Ishikawa (cell line): ENCODE measurements at regions not wholly inside any gene's neighbourhood (a gene's known extent, or its start where the extent isn't known, plus 50 kb on each side); places are given as distances from the start of the nearest gene placed in this dataset.

Experiments used
- CREB1 ChIP-seq: IDR thresholded peaks from 2 replicates; pipeline ENCODE4 v1.6.1; 2012; ENCODE audit warnings: low read depth
- EGR1 ChIP-seq: IDR thresholded peaks from 2 replicates; pipeline ENCODE4 v1.6.1; 2012
- EP300 ChIP-seq: IDR thresholded peaks from 2 replicates; pipeline ENCODE4 v1.6.1; 2012; ENCODE audit warnings: borderline replicate concordance
- FOXM1 ChIP-seq: IDR thresholded peaks from 2 replicates; pipeline ENCODE4 v1.6.1; 2012; ENCODE audit warnings: low read depth, borderline replicate concordance
- NFIC ChIP-seq: IDR thresholded peaks from 2 replicates; pipeline ENCODE4 v1.6.1; 2012
- RAD21 ChIP-seq: IDR thresholded peaks from 2 replicates; pipeline ENCODE4 v1.6.1; 2012; ENCODE audit warnings: low read depth
- TAF1 ChIP-seq: IDR thresholded peaks from 2 replicates; pipeline ENCODE4 v1.6.1; 2012; ENCODE audit warnings: low read depth, mild to moderate bottlenecking
- TCF12 ChIP-seq: IDR thresholded peaks from 2 replicates; pipeline ENCODE4 v1.6.1; 2012; ENCODE audit warnings: low read depth
- TEAD4 ChIP-seq: IDR thresholded peaks from 2 replicates; pipeline ENCODE4 v1.6.1; 2012
- TF ChIP-seq, protein P1 (sequence below): IDR thresholded peaks from 2 replicates; pipeline ENCODE4 v1.6.1; 2012; ENCODE audit warnings: low read depth, mild to moderate bottlenecking

DNA sequence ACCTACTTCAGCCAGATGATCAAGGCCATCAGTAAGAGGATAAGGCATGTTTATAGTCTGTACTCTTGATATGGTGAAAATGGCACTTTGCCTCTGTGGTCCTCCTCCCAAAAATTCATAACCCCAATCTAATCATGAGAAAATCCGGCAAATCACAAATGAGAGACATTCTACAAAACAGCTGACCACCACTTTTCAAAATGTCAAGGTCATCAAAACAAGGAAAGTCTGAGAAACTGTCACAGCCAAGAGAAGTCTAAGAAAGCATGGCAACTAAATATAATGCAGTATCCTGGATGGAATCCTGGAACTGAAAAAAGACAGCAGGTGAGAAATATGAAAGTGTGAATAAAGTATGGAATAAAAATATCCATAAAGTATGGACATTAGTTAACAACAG, 226.6 kb upstream of the INTU start:
- TF ChIP-seq RAD21 (no peak), NFIC (no peak), EP300 (no peak), FOXM1 (no peak), CREB1 (no peak), TCF12 (no peak), EGR1 (no peak), TAF1 (no peak), TEAD4 (no peak)
- TF ChIP-seq, protein P1, sequence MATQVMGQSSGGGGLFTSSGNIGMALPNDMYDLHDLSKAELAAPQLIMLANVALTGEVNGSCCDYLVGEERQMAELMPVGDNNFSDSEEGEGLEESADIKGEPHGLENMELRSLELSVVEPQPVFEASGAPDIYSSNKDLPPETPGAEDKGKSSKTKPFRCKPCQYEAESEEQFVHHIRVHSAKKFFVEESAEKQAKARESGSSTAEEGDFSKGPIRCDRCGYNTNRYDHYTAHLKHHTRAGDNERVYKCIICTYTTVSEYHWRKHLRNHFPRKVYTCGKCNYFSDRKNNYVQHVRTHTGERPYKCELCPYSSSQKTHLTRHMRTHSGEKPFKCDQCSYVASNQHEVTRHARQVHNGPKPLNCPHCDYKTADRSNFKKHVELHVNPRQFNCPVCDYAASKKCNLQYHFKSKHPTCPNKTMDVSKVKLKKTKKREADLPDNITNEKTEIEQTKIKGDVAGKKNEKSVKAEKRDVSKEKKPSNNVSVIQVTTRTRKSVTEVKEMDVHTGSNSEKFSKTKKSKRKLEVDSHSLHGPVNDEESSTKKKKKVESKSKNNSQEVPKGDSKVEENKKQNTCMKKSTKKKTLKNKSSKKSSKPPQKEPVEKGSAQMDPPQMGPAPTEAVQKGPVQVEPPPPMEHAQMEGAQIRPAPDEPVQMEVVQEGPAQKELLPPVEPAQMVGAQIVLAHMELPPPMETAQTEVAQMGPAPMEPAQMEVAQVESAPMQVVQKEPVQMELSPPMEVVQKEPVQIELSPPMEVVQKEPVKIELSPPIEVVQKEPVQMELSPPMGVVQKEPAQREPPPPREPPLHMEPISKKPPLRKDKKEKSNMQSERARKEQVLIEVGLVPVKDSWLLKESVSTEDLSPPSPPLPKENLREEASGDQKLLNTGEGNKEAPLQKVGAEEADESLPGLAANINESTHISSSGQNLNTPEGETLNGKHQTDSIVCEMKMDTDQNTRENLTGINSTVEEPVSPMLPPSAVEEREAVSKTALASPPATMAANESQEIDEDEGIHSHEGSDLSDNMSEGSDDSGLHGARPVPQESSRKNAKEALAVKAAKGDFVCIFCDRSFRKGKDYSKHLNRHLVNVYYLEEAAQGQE: no peak
